ENCODE measurements at regions not wholly inside any gene's neighbourhood (a gene's known extent, or its start where the extent isn't known, plus 50 kb on each side); places are given as distances from the start of the nearest gene placed in this dataset.
"Not testable (repeated sequence)": the region's sequence is repeated elsewhere in the genome, so short reads cannot be mapped to it uniquely, and the experiment has no call there.

- peak; percentile 0 for DNase-seq (ENCODE audit: low read depth)
These were observed 421.7 kb upstream of the TYRP1 start for GRCh38 chr9:12271421-12271891.

GRCh38 chr9:12272471-12273120, 420.6 kb upstream of the TYRP1 start:
- DNase-seq (ENCODE audit: low read depth): no peak

GRCh38 chr9:12274577-12274976, 418.6 kb upstream of the TYRP1 start:
- peak; percentile 10 for DNase-seq (ENCODE audit: low read depth)

- DNase-seq (ENCODE audit: low read depth): no peak
These were observed 416.7 kb upstream of the TYRP1 start for GRCh38 chr9:12276505-12276904.

GRCh38 chr9:12289711-12290110, 403.5 kb upstream of the TYRP1 start:
- DNase-seq (ENCODE audit: low read depth): no peak

GRCh38 chr9:12290166-12290869, 402.9 kb upstream of the TYRP1 start:
- no peak for DNase-seq (ENCODE audit: low read depth)

- no peak for DNase-seq (ENCODE audit: low read depth)
These were observed 388.0 kb upstream of the TYRP1 start for GRCh38 chr9:12305211-12305610.

- DNase-seq (ENCODE audit: low read depth): no peak
These were observed 378.6 kb upstream of the TYRP1 start for GRCh38 chr9:12314589-12314988.

- DNase-seq (ENCODE audit: low read depth): no peak
These were observed 374.2 kb upstream of the TYRP1 start for GRCh38 chr9:12318732-12319685.

GRCh38 chr9:12329623-12329985, 363.6 kb upstream of the TYRP1 start:
- no peak for DNase-seq (ENCODE audit: low read depth)

- not testable (repeated sequence) for DNase-seq (ENCODE audit: low read depth)
These were observed 359.2 kb upstream of the TYRP1 start for GRCh38 chr9:12333966-12334365.

- no peak for DNase-seq (ENCODE audit: low read depth)
These were observed 342.4 kb upstream of the TYRP1 start for GRCh38 chr9:12350775-12351174.

GRCh38 chr9:12351293-12352044, 341.7 kb upstream of the TYRP1 start:
- no peak for DNase-seq (ENCODE audit: low read depth)

- DNase-seq (ENCODE audit: low read depth): no peak
These were observed 341.2 kb upstream of the TYRP1 start for GRCh38 chr9:12352045-12352315.

GRCh38 chr9:12363439-12363838, 329.7 kb upstream of the TYRP1 start:
- no peak for DNase-seq (ENCODE audit: low read depth)

GRCh38 chr9:12368569-12368968, 324.6 kb upstream of the TYRP1 start:
- DNase-seq (ENCODE audit: low read depth): no peak

- no peak for DNase-seq (ENCODE audit: low read depth)
These were observed 301.2 kb upstream of the TYRP1 start for GRCh38 chr9:12391839-12392509.

GRCh38 chr9:12394105-12394504, 299.1 kb upstream of the TYRP1 start:
- no peak for DNase-seq (ENCODE audit: low read depth)

GRCh38 chr9:12403721-12404120, 289.5 kb upstream of the TYRP1 start:
- DNase-seq (ENCODE audit: low read depth): no peak

- DNase-seq (ENCODE audit: low read depth): no peak
These were observed 279.2 kb upstream of the TYRP1 start for GRCh38 chr9:12413986-12414385.

- peak; percentile 75 for DNase-seq (ENCODE audit: low read depth)
These were observed 278.7 kb upstream of the TYRP1 start for GRCh38 chr9:12414514-12414913.

- DNase-seq (ENCODE audit: low read depth): no peak
These were observed 277.8 kb upstream of the TYRP1 start for GRCh38 chr9:12415361-12415760.
